ENCODE measurements at regions not wholly inside any gene's neighbourhood (a gene's known extent, or its start where the extent isn't known, plus 50 kb on each side); places are given as distances from the start of the nearest gene placed in this dataset.

DNA sequence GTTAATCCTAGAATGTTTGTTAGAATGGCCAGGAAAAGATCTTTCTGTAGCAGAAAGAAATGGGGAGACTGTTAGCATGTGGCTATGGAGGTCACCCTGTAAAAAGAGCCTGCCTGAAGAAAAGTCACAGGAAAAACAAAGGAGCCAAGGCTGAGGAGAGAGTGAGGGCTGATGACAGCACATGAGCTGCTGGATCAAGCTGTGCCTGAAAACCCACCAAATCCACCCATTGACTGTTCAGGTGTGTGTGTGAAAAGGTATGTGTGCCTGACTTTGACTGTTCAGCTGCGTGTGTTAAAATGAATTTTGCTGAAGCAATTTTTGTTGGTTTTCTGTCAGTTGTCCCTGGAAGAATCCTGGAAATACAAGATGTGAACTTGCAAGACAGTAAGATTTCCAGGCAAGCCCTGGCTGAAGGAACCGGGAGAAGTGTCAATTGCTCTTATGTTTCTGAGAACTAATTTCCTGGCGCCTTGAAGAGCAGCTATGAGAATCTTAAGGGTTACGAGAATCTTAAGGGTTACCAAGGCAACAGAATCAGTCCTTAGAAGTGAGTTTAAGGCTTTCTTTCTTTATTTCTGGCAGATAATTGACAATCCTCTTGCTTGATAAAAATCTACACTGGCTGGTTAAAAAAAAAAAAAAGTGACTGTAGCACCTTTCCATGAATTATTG lies 73.0 kb upstream of the LGALSL start:
- TF ChIP-seq, protein P1, sequence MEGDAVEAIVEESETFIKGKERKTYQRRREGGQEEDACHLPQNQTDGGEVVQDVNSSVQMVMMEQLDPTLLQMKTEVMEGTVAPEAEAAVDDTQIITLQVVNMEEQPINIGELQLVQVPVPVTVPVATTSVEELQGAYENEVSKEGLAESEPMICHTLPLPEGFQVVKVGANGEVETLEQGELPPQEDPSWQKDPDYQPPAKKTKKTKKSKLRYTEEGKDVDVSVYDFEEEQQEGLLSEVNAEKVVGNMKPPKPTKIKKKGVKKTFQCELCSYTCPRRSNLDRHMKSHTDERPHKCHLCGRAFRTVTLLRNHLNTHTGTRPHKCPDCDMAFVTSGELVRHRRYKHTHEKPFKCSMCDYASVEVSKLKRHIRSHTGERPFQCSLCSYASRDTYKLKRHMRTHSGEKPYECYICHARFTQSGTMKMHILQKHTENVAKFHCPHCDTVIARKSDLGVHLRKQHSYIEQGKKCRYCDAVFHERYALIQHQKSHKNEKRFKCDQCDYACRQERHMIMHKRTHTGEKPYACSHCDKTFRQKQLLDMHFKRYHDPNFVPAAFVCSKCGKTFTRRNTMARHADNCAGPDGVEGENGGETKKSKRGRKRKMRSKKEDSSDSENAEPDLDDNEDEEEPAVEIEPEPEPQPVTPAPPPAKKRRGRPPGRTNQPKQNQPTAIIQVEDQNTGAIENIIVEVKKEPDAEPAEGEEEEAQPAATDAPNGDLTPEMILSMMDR (IDR thresholded peaks at IDR 0.05) = no peak
- no peak for TF ChIP-seq ZFX (IDR thresholded peaks at IDR 0.05; ENCODE audit: borderline replicate concordance)

Measured in 22Rv1 (cell line).